SK-N-SH treated with all-trans-retinoic acid at 6 μM for 48 hours (cell line): ENCODE measurements at regions not wholly inside any gene's neighbourhood (a gene's known extent, or its start where the extent isn't known, plus 50 kb on each side); places are given as distances from the start of the nearest gene placed in this dataset.

Source experiments
- ATAC-seq: fragments of 200-7000 bp; cut with Tn5 transposase; 3 replicates; pipeline ENCODE4 v1.9.1; 2020; ENCODE audit warnings: mild to moderate bottlenecking, moderate library complexity
- ARNTL ChIP-seq: fragments of 450-650 bp; formaldehyde crosslinking; IDR thresholded peaks from 2 replicates; pipeline ENCODE4 v1.5.0; 2020; ENCODE audit warnings: low read depth, mild to moderate bottlenecking, moderate library complexity, borderline replicate concordance
- BACH2 ChIP-seq: fragments of 250-450 bp; sonication (Bioruptor Pico); IDR thresholded peaks from 2 replicates; pipeline ENCODE4 v1.9.0; 2021; ENCODE audit warnings: mild to moderate bottlenecking, borderline replicate concordance
- CREB5 ChIP-seq: fragments of 250-450 bp; sonication (Bioruptor Pico); IDR thresholded peaks from 2 replicates; pipeline ENCODE4 v1.5.1; 2020; ENCODE audit warnings: low read depth, mild to moderate bottlenecking, moderate library complexity
- CSDC2 ChIP-seq: fragments of 250-450 bp; sonication (Bioruptor Pico); IDR thresholded peaks from 2 replicates; pipeline ENCODE4 v1.5.0; 2020; ENCODE audit warnings: mild to moderate bottlenecking, moderate library complexity
- CSRNP3 ChIP-seq: fragments of 250-450 bp; sonication (Bioruptor Pico); IDR thresholded peaks from 2 replicates; pipeline ENCODE4 v1.5.1; 2021; ENCODE audit warnings: mild to moderate bottlenecking, moderate library complexity
- GLIS3 ChIP-seq: fragments of 250-450 bp; sonication (Bioruptor Pico); IDR thresholded peaks from 2 replicates; pipeline ENCODE4 v1.5.0; 2020; ENCODE audit warnings: mild to moderate bottlenecking, moderate library complexity
- ISL1 ChIP-seq: fragments of 250-450 bp; sonication (Bioruptor Pico); IDR thresholded peaks from 2 replicates; pipeline ENCODE4 v2.1.2; 2022; ENCODE audit warnings: mild to moderate bottlenecking, moderate library complexity
- OSR1 ChIP-seq: fragments of 250-450 bp; sonication (Bioruptor Pico); IDR thresholded peaks from 2 replicates; pipeline ENCODE4 v1.8.0; 2022; ENCODE audit warnings: moderate library complexity, mild to moderate bottlenecking, inconsistent platforms
- PATZ1 ChIP-seq: fragments of 250-450 bp; sonication (Bioruptor Pico); IDR thresholded peaks from 2 replicates; pipeline ENCODE4 v1.8.0; 2020; ENCODE audit warnings: mild to moderate bottlenecking, moderate library complexity, borderline replicate concordance
- POU6F1 ChIP-seq: fragments of 250-450 bp; sonication (Bioruptor Pico); IDR thresholded peaks from 2 replicates; pipeline ENCODE4 v1.8.0; 2021; ENCODE audit warnings: low read depth, mild to moderate bottlenecking, moderate library complexity, borderline replicate concordance
- PPARA ChIP-seq: fragments of 250-450 bp; sonication (Bioruptor Pico); IDR thresholded peaks from 2 replicates; pipeline ENCODE4 v1.5.0; 2020; ENCODE audit warnings: mild to moderate bottlenecking, borderline replicate concordance
- RARB ChIP-seq: fragments of 250-450 bp; sonication (Bioruptor Pico); IDR thresholded peaks from 2 replicates; pipeline ENCODE4 v1.8.0; 2021; ENCODE audit warnings: mild to moderate bottlenecking, moderate library complexity
- SNAI2 ChIP-seq: fragments of 250-450 bp; sonication (Bioruptor Pico); IDR thresholded peaks from 2 replicates; pipeline ENCODE4 v1.5.0; 2020; ENCODE audit warnings: mild to moderate bottlenecking, moderate library complexity
- TCF4 ChIP-seq: fragments of 250-450 bp; sonication (Bioruptor Pico); IDR thresholded peaks from 2 replicates; pipeline ENCODE4 v1.8.0; 2021; ENCODE audit warnings: mild to moderate bottlenecking, moderate library complexity, borderline replicate concordance
- TOX ChIP-seq: fragments of 250-450 bp; sonication (Bioruptor Pico); IDR thresholded peaks from 2 replicates; pipeline ENCODE4 v1.8.0; 2021; ENCODE audit warnings: mild to moderate bottlenecking, moderate library complexity, borderline replicate concordance
- TSHZ2 ChIP-seq: fragments of 250-450 bp; sonication (Bioruptor Pico); IDR thresholded peaks from 2 replicates; pipeline ENCODE4 v1.5.0; 2020; ENCODE audit warnings: mild to moderate bottlenecking, moderate library complexity
- ZC3H10 ChIP-seq: fragments of 250-450 bp; sonication (Bioruptor Pico); IDR thresholded peaks from 2 replicates; pipeline ENCODE4 v1.5.1; 2021; ENCODE audit warnings: mild to moderate bottlenecking, moderate library complexity
- ZFP3 ChIP-seq: fragments of 250-450 bp; sonication (Bioruptor Pico); IDR thresholded peaks from 2 replicates; pipeline ENCODE4 v1.5.0; 2020; ENCODE audit warnings: mild to moderate bottlenecking, moderate library complexity
- ZFP30 ChIP-seq: fragments of 450-650 bp; formaldehyde crosslinking; IDR thresholded peaks from 2 replicates; pipeline ENCODE4 v1.5.0; 2022; ENCODE audit warnings: mild to moderate bottlenecking, moderate library complexity
- ZNF70 ChIP-seq: fragments of 450-650 bp; formaldehyde crosslinking; IDR thresholded peaks from 2 replicates; pipeline ENCODE4 v1.5.0; 2020; ENCODE audit warnings: mild to moderate bottlenecking, moderate library complexity
- ZNF8 ChIP-seq: fragments of 450-650 bp; formaldehyde crosslinking; IDR thresholded peaks from 2 replicates; pipeline ENCODE4 v1.5.0; 2020; ENCODE audit warnings: mild to moderate bottlenecking, moderate library complexity

GRCh38 chr1:233782937-233783586 lies 121.4 kb upstream of the SLC35F3 start:
- no peak for ATAC-seq
- TF ChIP-seq TOX (CRISPR knock-in tag): no peak
- TF ChIP-seq PATZ1 (CRISPR knock-in tag): no peak
- TF ChIP-seq BACH2 (CRISPR knock-in tag): no peak
- no peak for TF ChIP-seq GLIS3 (CRISPR knock-in tag)
- TF ChIP-seq POU6F1 (CRISPR knock-in tag): no peak
- TF ChIP-seq ZC3H10 (CRISPR knock-in tag): no peak
- no peak for TF ChIP-seq RARB (CRISPR knock-in tag)
- TF ChIP-seq PPARA (CRISPR knock-in tag): no peak
- TF ChIP-seq CSRNP3 (CRISPR knock-in tag): no peak
- TF ChIP-seq ZNF8 (CRISPR knock-in tag): no peak
- TF ChIP-seq SNAI2 (CRISPR knock-in tag): no peak
- TF ChIP-seq ZNF70 (CRISPR knock-in tag): no peak
- TF ChIP-seq CSDC2 (CRISPR knock-in tag): no peak
- no peak for TF ChIP-seq TSHZ2 (CRISPR knock-in tag)
- no peak for TF ChIP-seq ISL1 (CRISPR knock-in tag)

GRCh38 chr1:233787599-233787998 lies 116.9 kb upstream of the SLC35F3 start:
- TF ChIP-seq TSHZ2 (CRISPR knock-in tag) (no peak), POU6F1 (CRISPR knock-in tag) (no peak), OSR1 (CRISPR knock-in tag) (no peak), PATZ1 (CRISPR knock-in tag) (no peak), SNAI2 (CRISPR knock-in tag) (no peak), RARB (CRISPR knock-in tag) (no peak), TCF4 (CRISPR knock-in tag) (no peak), PPARA (CRISPR knock-in tag) (no peak), ARNTL (CRISPR knock-in tag) (no peak), ZFP30 (no peak), ZFP3 (no peak), CSDC2 (CRISPR knock-in tag) (no peak), TOX (CRISPR knock-in tag) (no peak), CREB5 (CRISPR knock-in tag) (no peak), ZNF8 (CRISPR knock-in tag) (no peak)
- ATAC-seq: no peak
